GM12864 (cell line): ENCODE measurements at regions not wholly inside any gene's neighbourhood (a gene's known extent, or its start where the extent isn't known, plus 50 kb on each side); places are given as distances from the start of the nearest gene placed in this dataset.

Source experiments
- DNase-seq: peaks from one replicate; pipeline ENCODE4 v3.0.0-alpha.2; 2011; ENCODE audit warnings: low read depth
- H3K4me3 ChIP-seq: 2 replicates; pipeline ENCODE4 v1.5.1; 2011; ENCODE audit warnings: mild to moderate bottlenecking, low read depth, low read length, control low read depth
- TF ChIP-seq, protein P1 (sequence below): IDR thresholded peaks from 2 replicates; pipeline ENCODE4 v1.5.1; 2011; ENCODE audit warnings: low read depth, mild to moderate bottlenecking, moderate library complexity, low read length, control low read depth, inconsistent platforms; ENCODE audit errors: missing control alignments

GRCh38 chr20:20977786-20978185 is 128.4 kb downstream of the LINC00237 start:
- no peak overlapping the region for H3K4me3 ChIP-seq
- DNase-seq, result no peak
- TF ChIP-seq, protein P1, sequence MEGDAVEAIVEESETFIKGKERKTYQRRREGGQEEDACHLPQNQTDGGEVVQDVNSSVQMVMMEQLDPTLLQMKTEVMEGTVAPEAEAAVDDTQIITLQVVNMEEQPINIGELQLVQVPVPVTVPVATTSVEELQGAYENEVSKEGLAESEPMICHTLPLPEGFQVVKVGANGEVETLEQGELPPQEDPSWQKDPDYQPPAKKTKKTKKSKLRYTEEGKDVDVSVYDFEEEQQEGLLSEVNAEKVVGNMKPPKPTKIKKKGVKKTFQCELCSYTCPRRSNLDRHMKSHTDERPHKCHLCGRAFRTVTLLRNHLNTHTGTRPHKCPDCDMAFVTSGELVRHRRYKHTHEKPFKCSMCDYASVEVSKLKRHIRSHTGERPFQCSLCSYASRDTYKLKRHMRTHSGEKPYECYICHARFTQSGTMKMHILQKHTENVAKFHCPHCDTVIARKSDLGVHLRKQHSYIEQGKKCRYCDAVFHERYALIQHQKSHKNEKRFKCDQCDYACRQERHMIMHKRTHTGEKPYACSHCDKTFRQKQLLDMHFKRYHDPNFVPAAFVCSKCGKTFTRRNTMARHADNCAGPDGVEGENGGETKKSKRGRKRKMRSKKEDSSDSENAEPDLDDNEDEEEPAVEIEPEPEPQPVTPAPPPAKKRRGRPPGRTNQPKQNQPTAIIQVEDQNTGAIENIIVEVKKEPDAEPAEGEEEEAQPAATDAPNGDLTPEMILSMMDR, result no peak

GRCh38 chr20:20972490-20972889 is 133.7 kb downstream of the LINC00237 start:
- DNase-seq, result no peak
- TF ChIP-seq, protein P1, result no peak
- no peak overlapping the region for H3K4me3 ChIP-seq

- no peak overlapping the region for H3K4me3 ChIP-seq
- DNase-seq, result no peak
- TF ChIP-seq, protein P1, result no peak
Observed at GRCh38 chr20:20971810-20972209, 134.3 kb downstream of the LINC00237 start.

- DNase-seq, result no peak
- no peak overlapping the region for H3K4me3 ChIP-seq
- TF ChIP-seq, protein P1, result no peak
Observed at GRCh38 chr20:20970841-20971240, 135.3 kb downstream of the LINC00237 start.

GRCh38 chr20:20969701-20970280 is 136.4 kb downstream of the LINC00237 start:
- TF ChIP-seq, protein P1, result no peak
- H3K4me3 ChIP-seq, result no peak overlapping the region
- no peak for DNase-seq

DNA sequence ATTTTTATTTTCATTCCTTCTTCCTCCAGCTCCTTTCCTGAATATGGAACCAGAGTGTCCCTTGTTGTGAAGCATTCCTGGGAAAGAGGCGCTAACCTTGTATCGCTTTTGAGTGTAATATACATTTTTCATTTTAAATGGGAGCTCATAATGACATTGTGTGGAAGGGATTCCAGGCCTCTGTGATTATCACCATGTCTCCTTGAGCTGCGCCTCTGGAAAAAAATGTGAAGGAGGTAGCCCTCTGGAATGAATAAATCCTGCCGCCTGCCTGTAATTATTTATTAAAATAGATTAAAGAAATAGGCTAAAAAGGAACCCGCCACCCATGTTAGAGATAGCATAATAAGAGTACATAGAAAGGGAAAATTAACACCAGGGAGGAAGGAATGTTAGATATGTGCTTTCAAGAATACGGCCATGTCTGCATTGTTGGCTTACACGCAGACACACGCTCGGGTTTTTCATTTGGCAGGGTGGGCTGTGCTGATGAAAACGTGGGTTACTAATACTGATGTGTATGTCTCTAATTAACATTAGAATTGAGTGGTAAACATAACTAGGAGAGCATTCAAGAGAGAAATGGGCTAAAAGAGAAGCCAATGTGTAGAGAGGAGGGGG is 138.5 kb downstream of the LINC00237 start:
- H3K4me3 ChIP-seq, result no peak overlapping the region
- TF ChIP-seq, protein P1, result no peak
- no peak for DNase-seq

GRCh38 chr20:20966171-20966570 is 140.0 kb downstream of the LINC00237 start:
- TF ChIP-seq, protein P1, result no peak
- no peak for DNase-seq
- no peak overlapping the region for H3K4me3 ChIP-seq
